ENCODE measurements at regions not wholly inside any gene's neighbourhood (a gene's known extent, or its start where the extent isn't known, plus 50 kb on each side); places are given as distances from the start of the nearest gene placed in this dataset.

DNA sequence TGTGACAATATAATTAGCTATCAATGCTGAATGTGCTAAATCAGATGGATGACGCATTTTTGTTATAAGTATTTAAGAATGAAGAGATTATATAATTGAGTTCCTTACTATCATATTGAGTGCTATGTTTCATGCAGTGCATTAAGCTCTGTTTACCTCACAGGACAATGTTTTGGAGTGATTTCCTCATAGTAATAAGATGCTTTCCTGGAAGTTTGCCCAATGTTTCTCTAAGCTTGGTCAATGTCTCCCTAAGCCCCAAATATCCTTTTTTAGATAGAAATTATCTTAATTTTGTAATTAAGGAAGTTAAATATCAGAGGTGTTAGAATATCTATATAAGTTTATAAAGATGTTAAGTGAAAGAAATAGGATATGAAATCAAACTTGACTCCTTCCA, 489.6 kb downstream of the MMUT start:
- TF ChIP-seq, protein P1, sequence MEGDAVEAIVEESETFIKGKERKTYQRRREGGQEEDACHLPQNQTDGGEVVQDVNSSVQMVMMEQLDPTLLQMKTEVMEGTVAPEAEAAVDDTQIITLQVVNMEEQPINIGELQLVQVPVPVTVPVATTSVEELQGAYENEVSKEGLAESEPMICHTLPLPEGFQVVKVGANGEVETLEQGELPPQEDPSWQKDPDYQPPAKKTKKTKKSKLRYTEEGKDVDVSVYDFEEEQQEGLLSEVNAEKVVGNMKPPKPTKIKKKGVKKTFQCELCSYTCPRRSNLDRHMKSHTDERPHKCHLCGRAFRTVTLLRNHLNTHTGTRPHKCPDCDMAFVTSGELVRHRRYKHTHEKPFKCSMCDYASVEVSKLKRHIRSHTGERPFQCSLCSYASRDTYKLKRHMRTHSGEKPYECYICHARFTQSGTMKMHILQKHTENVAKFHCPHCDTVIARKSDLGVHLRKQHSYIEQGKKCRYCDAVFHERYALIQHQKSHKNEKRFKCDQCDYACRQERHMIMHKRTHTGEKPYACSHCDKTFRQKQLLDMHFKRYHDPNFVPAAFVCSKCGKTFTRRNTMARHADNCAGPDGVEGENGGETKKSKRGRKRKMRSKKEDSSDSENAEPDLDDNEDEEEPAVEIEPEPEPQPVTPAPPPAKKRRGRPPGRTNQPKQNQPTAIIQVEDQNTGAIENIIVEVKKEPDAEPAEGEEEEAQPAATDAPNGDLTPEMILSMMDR (IDR thresholded peaks at IDR 0.05): no peak
- TF ChIP-seq POLR2A (IDR thresholded peaks at IDR 0.05) (no peak), POLR2AphosphoS5 (IDR thresholded peaks at IDR 0.05) (no peak)

Measured in prostate gland (tissue), 2 donors.